ENCODE measurements at regions not wholly inside any gene's neighbourhood (a gene's known extent, or its start where the extent isn't known, plus 50 kb on each side); places are given as distances from the start of the nearest gene placed in this dataset.

DNA sequence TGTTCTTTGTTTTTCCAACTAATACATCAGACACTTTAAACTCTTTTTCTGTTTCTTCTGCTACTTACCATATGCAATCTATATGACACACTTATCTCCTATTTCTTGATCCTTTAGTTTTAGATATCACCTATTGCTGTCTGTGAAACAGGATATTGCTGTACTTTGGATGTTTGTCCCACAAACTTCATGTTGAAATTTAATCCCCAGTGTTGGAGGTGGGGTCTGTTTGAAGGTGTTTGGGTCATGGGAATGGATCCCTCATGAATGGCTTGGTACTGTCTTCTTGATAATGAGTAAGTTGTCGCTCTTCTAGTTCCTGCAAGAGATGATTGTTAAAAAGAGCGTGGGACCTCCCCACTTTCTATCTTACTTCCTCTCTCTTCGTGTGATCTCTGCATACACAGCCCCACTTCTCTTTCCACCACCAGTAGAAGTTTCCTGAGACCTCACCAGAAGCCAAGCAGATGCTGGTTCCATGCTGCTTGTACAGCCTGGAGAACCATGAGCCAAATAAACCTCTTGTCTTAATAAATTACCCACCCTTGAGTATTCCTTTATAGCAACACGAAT, 244.2 kb downstream of the NHLRC3 start:
- no peak for DNase-seq
- Mint-ChIP-seq H3K4me3 (no peak overlapping the region), H3K9me3 (peaks cover 7 to 16% (median 12%) of the 10 kb centered on the region in 9 donors), H3K4me1 (peaks cover 0 to 2% (median 0%) of the 10 kb centered on the region in 4 donors), H3K27ac (no peak overlapping the region), H3K36me3 (peaks cover 0 to 8% (median 0%) of the 10 kb centered on the region in 3 donors), H3K27me3 (peaks cover 7 to 52% (median 19%) of the 10 kb centered on the region in 5 donors)
- no peak for ATAC-seq
- POLR2A ChIA-PET, result no interaction called here

DNA sequence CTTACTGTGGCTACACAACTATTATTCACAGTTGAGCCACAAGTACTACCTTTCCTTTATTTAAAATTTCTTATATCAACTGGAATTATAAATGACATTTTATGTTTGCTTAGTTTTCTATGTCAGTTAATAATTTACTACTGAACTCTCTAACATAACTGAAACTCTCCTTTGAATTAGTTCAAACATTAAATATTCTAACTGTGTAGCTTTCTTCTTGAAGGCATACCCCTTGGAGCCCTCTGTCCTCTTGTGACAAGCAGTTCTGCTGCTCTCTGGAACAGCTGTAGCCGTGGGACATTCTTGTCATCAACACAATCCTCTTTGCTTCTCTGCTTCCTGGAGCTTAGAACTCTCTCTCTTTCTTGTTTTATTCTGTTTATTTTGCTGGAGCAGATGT, 244.8 kb downstream of the NHLRC3 start:
- Mint-ChIP-seq H3K27me3 (peaks cover 7 to 52% (median 19%) of the 10 kb centered on the region in 5 donors), H3K9me3 (peaks cover 9 to 22% (median 16%) of the 10 kb centered on the region in 9 donors)
- no peak for ATAC-seq

DNA sequence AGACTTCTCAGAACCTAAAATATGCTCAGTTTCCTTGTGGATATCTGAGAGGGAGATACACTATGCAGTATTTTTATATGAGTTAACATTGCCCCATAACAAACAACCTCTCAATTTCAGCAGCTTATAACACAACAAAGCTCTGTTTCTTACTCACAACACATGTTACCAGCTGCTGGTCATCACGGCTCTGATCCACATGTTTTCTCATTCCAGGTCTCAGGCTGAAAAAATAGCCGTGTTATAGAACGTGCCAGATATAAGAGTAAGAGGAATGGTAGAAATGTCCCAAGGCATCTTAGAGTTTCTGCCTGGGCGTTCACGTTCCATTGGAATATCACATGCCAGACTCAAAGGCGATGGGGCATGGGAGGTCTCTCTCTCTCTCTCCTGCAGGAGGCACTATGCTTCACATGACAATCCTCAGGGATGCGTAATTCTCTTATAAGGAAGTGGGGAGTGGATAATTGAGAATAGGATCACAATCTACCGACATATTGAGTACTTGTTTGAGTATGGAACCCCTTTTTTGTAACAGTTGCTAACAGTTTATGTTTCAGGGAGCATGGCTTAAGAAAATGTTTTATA, 246.6 kb downstream of the NHLRC3 start:
- H3K27ac Mint-ChIP-seq, result no peak overlapping the region
- peaks cover 0 to 13% (median 0%) of the 10 kb centered on the region in 3 donors for H3K36me3 Mint-ChIP-seq
- H3K4me1 Mint-ChIP-seq, result peaks cover 0 to 2% (median 0%) of the 10 kb centered on the region in 4 donors
- no peak for DNase-seq
- H3K9me3 Mint-ChIP-seq, result peaks cover 10 to 37% (median 21%) of the 10 kb centered on the region in 9 donors
- POLR2A ChIA-PET, result no interaction called here
- no peak for ATAC-seq
- H3K4me3 Mint-ChIP-seq, result no peak overlapping the region
- peaks cover 7 to 46% (median 19%) of the 10 kb centered on the region in 5 donors for H3K27me3 Mint-ChIP-seq

More for the DNA sequence above, 244.8 kb downstream of the NHLRC3 start:
- no peak for DNase-seq
- Mint-ChIP-seq H3K4me1 (peaks cover 0 to 2% (median 0%) of the 10 kb centered on the region in 4 donors), H3K36me3 (peaks cover 0 to 8% (median 0%) of the 10 kb centered on the region in 3 donors), H3K27ac (no peak overlapping the region), H3K4me3 (no peak overlapping the region)
- POLR2A ChIA-PET, result no interaction called here

All from naive thymus-derived CD8-positive, alpha-beta T cell (primary cell).